WI38 (cell line): ENCODE measurements at regions not wholly inside any gene's neighbourhood (a gene's known extent, or its start where the extent isn't known, plus 50 kb on each side); places are given as distances from the start of the nearest gene placed in this dataset.

Experiments
- H3K4me3 ChIP-seq: 2 replicates; pipeline ENCODE4 v1.5.1; 2011; ENCODE audit warnings: low read depth, mild to moderate bottlenecking, control low read depth, low read length
- TF ChIP-seq, protein P1 (sequence below): IDR thresholded peaks from 2 replicates; pipeline ENCODE4 v1.5.1; 2012; ENCODE audit warnings: low read depth, mild to moderate bottlenecking, control low read depth, low read length

DNA sequence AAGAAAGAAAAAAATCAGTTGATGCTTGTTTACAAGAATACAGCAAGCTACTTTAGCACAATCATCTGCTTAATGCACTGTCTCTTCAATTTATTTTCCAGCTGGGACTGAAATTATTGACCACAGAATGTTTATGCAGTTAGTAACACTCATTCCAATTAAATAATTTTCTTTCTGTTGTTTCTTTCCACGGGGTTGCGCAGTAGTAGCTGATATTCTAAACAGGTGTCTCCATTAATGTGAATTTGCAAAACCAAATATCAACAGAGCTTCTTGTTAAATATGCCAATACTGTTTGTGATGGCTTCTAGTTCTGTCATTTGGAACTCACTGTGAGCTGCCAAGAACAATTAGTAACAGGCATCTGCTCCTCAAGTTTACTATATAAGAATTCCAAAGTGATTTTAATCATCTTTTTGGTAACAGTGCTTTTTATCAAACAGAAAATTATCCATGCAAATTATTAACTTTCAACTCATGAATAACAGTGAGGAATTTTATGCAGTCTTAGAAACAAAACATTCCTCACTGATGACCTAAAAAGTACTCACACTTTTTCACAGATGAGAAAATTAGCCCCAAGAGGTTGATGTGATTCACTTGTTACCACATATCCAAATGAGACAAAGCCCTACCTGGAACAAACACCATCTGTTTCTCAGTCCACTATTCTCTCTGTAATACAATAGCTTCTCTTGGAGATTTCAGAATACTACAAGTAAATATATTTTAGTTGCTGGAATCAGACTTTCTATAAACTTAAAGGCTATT is 567.6 kb upstream of the RGMB start:
- TF ChIP-seq, protein P1, sequence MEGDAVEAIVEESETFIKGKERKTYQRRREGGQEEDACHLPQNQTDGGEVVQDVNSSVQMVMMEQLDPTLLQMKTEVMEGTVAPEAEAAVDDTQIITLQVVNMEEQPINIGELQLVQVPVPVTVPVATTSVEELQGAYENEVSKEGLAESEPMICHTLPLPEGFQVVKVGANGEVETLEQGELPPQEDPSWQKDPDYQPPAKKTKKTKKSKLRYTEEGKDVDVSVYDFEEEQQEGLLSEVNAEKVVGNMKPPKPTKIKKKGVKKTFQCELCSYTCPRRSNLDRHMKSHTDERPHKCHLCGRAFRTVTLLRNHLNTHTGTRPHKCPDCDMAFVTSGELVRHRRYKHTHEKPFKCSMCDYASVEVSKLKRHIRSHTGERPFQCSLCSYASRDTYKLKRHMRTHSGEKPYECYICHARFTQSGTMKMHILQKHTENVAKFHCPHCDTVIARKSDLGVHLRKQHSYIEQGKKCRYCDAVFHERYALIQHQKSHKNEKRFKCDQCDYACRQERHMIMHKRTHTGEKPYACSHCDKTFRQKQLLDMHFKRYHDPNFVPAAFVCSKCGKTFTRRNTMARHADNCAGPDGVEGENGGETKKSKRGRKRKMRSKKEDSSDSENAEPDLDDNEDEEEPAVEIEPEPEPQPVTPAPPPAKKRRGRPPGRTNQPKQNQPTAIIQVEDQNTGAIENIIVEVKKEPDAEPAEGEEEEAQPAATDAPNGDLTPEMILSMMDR = no peak
- no peak overlapping the region for H3K4me3 ChIP-seq

DNA sequence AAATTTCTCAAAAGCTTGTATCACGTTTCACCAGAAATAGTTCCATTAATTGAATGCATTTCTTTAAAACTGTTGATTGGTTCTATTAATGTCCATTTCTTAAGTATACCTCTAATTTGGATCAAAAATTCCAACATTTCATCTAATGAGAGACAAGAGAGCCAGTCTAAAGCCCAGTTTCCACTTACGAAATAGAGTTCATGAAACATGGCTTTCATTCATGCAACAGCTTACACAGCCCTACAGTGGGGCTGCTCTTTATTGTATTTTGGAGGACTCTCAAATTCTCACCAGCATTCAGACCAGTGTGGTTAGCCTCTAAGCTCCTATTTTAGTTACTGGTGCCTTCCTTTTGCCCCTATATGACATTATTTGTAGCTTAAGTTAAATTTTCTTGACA is 566.9 kb upstream of the RGMB start:
- H3K4me3 ChIP-seq = no peak overlapping the region
- TF ChIP-seq, protein P1 = no peak

DNA sequence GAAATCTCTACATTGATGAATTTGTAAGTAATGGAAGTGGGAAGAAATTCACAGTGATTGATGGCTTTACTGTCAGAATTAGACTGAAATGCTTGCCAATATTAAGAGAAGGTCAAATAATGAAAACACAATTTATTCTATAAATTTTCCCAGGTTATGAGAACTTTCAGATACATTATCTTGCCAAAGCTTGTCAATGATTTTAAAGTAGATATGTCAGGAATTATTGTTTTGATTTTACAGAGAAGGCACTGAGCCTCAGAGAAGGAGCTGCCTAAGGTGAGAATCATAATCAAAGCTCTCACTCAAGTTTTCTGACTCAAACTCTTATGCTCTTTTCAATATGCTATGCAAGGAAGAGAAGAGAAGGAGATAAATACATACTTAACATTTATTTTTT is 564.0 kb upstream of the RGMB start:
- no peak overlapping the region for H3K4me3 ChIP-seq
- TF ChIP-seq, protein P1 = no peak

DNA sequence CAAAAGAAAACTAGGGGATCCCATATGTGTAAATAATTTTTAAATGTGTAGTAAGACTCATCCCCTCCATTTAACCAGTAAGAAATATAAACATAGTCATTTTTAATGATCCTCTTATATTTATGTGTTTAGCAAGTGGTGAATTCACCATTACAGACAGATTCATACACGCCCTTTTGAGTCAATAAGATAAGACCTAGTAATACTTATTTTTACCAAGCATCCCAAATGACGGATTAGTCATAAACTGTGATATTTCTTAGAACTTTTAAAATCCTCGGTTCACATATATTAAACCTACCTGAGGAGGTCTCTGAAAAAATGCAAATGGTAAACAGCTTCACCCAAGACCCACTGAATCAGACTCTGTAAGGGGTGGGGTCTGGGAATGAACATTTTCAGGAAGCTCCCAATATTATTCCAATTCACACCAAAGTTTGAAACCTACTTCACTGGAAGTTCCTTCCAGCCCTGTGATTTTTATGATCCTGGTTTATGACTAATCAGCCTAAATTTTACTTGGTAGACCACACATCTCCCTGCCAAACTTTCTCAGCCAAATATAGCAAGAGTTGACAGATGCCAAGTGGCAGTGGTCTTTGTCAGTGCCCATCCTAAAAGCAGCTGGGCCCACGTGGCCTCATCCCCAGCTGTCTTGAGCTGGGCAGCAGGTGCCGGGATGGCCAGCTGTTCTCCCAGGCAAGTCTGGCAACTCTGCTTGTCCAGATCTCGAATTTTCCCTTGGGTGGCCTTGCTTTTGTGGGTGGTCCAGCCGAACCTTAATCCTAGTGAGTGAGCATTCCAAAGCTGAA is 559.0 kb upstream of the RGMB start:
- no peak overlapping the region for H3K4me3 ChIP-seq
- TF ChIP-seq, protein P1 = no peak

DNA sequence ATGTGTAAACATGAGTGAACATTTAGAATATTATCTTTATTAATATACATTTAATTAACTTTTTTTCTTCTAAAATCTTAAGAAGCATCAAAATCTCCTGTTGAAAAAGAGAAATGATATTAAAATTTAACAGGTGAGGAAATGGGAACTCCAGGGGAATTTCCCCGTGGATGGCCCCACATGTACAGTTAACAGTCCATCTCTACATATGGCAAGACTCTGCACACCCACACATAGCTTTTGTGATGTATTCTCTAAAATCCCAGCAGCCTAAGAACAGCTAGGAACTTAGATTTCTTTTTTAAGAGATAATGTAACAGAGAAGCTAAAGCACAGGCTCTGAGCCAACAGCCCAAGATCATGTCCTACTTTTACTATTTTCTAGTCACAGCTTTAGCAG is 556.3 kb upstream of the RGMB start:
- TF ChIP-seq, protein P1 = no peak
- H3K4me3 ChIP-seq = no peak overlapping the region

DNA sequence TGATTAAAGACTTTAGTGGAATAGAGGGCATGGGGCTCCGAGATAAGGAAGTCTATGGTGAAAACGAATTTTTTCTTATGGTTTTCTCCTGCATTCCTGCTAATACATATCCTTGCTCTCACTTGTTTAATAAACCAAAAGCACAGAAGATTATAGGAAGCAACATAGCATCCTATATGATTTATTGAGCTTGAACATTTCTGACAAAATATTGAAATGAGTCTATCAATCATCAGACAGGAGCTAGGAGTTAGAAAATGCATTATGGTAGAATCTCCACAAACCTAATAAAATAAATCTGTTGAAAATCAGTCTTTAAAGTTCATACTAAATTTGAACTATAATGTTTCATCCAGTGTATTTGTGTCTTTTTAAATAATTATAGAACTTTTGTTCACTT is 554.6 kb upstream of the RGMB start:
- H3K4me3 ChIP-seq = no peak overlapping the region
- TF ChIP-seq, protein P1 = no peak

DNA sequence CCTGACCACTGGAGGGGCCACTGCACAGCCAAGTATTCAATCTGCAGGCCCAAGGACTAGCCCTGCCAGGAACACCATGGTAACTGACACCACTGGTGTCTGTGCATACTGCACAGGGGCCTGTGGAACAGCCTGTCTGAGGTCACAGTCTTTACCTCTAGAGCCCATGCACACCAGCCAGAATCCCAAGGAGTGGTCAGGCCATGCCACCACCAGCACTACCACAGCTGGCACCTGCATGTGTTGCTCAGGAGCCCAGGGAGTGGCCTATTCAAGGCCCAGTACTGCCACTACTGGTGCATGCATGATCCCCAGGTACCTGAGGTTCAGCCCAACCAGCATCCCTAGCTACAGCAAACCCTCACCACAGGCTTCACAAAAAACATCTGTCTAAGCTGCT is 546.0 kb upstream of the RGMB start:
- H3K4me3 ChIP-seq = no peak overlapping the region
- TF ChIP-seq, protein P1 = no peak
